Neuronal stem cell (in vitro differentiated cells): ENCODE measurements at regions not wholly inside any gene's neighbourhood (a gene's known extent, or its start where the extent isn't known, plus 50 kb on each side); places are given as distances from the start of the nearest gene placed in this dataset.

Experiments used
- DNase-seq: peaks from one replicate; pipeline ENCODE4 v3.0.0-alpha.2; 2013; ENCODE audit warnings: low spot score
- H2AFZ ChIP-seq: one replicate; pipeline ENCODE4 v1.6.1; 2013; ENCODE audit warnings: mild to moderate bottlenecking, low read length, inconsistent platforms
- H2AK5ac ChIP-seq: 2 replicates; pipeline ENCODE4 v1.6.1; 2013; ENCODE audit warnings: low read depth, mild to moderate bottlenecking, inconsistent platforms, low read length, moderate library complexity, mixed read lengths
- H2BK120ac ChIP-seq: 2 replicates; pipeline ENCODE4 v1.6.1; 2013; ENCODE audit warnings: low read depth, mild to moderate bottlenecking, inconsistent platforms, low read length, moderate library complexity, mixed read lengths
- H2BK12ac ChIP-seq: one replicate; pipeline ENCODE4 v1.6.1; 2013; ENCODE audit warnings: low read length, inconsistent platforms
- H2BK15ac ChIP-seq: 2 replicates; pipeline ENCODE4 v1.6.1; 2013; ENCODE audit warnings: mild to moderate bottlenecking, low read length, inconsistent platforms, mixed read lengths
- H2BK5ac ChIP-seq: one replicate; pipeline ENCODE4 v1.6.1; 2013; ENCODE audit warnings: inconsistent platforms, mild to moderate bottlenecking, low read length, moderate library complexity
- H3K14ac ChIP-seq: one replicate; pipeline ENCODE4 v1.6.1; 2013; ENCODE audit warnings: low read length, inconsistent platforms
- H3K18ac ChIP-seq: 2 replicates; pipeline ENCODE4 v1.6.1; 2013; ENCODE audit warnings: low read length, inconsistent platforms
- H3K23ac ChIP-seq: 2 replicates; pipeline ENCODE4 v1.6.1; 2013; ENCODE audit warnings: low read depth, mild to moderate bottlenecking, mixed read lengths, low read length, inconsistent platforms; ENCODE audit not compliant: poor library complexity
- H3K27ac ChIP-seq: replicated peaks from 3 replicates; pipeline ENCODE4 v1.5.1; 2013; ENCODE audit warnings: low read length, inconsistent platforms
- H3K27me3 ChIP-seq, 3 experiments: 2 replicates each; pipeline ENCODE4 v1.6.1; 2013; ENCODE audit warnings: low read length in 3 of 3, mild to moderate bottlenecking in 2 of 3, inconsistent platforms in 1 of 3, low read depth in 1 of 3, mixed read lengths in 1 of 3, moderate library complexity in 1 of 3; ENCODE audit not compliant: control insufficient read depth in 3 of 3, insufficient read depth in 3 of 3
- H3K36me3 ChIP-seq, 2 donors: replicated peaks in 1 of 2; 2 replicates each; pipeline ENCODE4 v1.6.1; 2013; ENCODE audit warnings: low read length in 2 of 2; ENCODE audit not compliant: control insufficient read depth in 2 of 2, insufficient read depth in 2 of 2
- H3K4ac ChIP-seq: 2 replicates; pipeline ENCODE4 v1.6.1; 2013; ENCODE audit warnings: inconsistent platforms, mild to moderate bottlenecking, low read length, moderate library complexity
- H3K4me1 ChIP-seq, 2 donors: 1 replicate in 1 of 2; 2 replicates in 1 of 2; pipeline ENCODE4 v1.6.1; 2013; ENCODE audit warnings: low read length in 2 of 2, low read depth in 1 of 2; ENCODE audit not compliant: control insufficient read depth in 2 of 2, insufficient read depth in 1 of 2
- H3K4me2 ChIP-seq: one replicate; pipeline ENCODE4 v1.6.1; 2013; ENCODE audit warnings: mild to moderate bottlenecking, low read length, inconsistent platforms; ENCODE audit not compliant: insufficient read depth, poor library complexity, severe bottlenecking
- H3K4me3 ChIP-seq, 2 donors: 2 replicates each; pipeline ENCODE4 v1.5.1; 2013; ENCODE audit warnings: low read length in 2 of 2, mild to moderate bottlenecking in 2 of 2, inconsistent platforms in 1 of 2, moderate library complexity in 1 of 2
- H3K79me1 ChIP-seq: one replicate; pipeline ENCODE4 v1.6.1; 2013; ENCODE audit warnings: low read depth, mild to moderate bottlenecking, inconsistent platforms, low read length, moderate library complexity
- H3K9ac ChIP-seq: one replicate; pipeline ENCODE4 v1.6.1; 2013; ENCODE audit warnings: mild to moderate bottlenecking, low read depth, low read length, inconsistent platforms; ENCODE audit not compliant: poor library complexity
- H3K9me3 ChIP-seq, 2 donors: replicated peaks in 1 of 2; 2 replicates each; pipeline versions ENCODE3 to v1.6.1; 2013; ENCODE audit warnings: low read length in 2 of 2, mild to moderate bottlenecking in 2 of 2, inconsistent platforms in 1 of 2, low read depth in 1 of 2, mixed read lengths in 1 of 2, moderate library complexity in 1 of 2; ENCODE audit not compliant: control insufficient read depth in 2 of 2, insufficient read depth in 1 of 2
- H4K8ac ChIP-seq: one replicate; pipeline ENCODE4 v1.6.1; 2013; ENCODE audit warnings: low read depth, mild to moderate bottlenecking, inconsistent platforms, low read length, moderate library complexity
- H4K91ac ChIP-seq: one replicate; pipeline ENCODE4 v1.6.1; 2013; ENCODE audit warnings: low read length, low read depth, mild to moderate bottlenecking, inconsistent platforms; ENCODE audit not compliant: poor library complexity
- WGBS, 2 donors: extraction: QIAGEN DNeasy Blood & Tissue Kit; methylation state at CpG; one replicate each; pipeline ENCODE4 v1.1.7; 2013; ENCODE audit warnings: missing lambda C conversion rate in 2 of 2, mixed read lengths in 1 of 2; ENCODE audit not compliant: insufficient read length in 2 of 2, insufficient replicate concordance in 1 of 2; ENCODE audit errors: extremely low coverage in 2 of 2; 5-methylcytosine and 5-hydroxymethylcytosine counted together

- H3K14ac ChIP-seq, result no peak overlapping the region
- no peak overlapping the region for H4K91ac ChIP-seq
- WGBS, 2 donors, result no CpG with 5 or more reads among the region's 9 CpGs
- no peak overlapping the region for H3K4me2 ChIP-seq
- H4K8ac ChIP-seq, result no peak overlapping the region
- no peak overlapping the region for H2BK5ac ChIP-seq
- no peak overlapping the region for H2AFZ ChIP-seq
- H2BK15ac ChIP-seq, result no peak overlapping the region
- peaks cover 7% of the 10 kb centered on the region for H3K79me1 ChIP-seq
- no peak overlapping the region for H3K4ac ChIP-seq
- H3K27me3 ChIP-seq, result no peaks in the 10 kb centered on the region
- no peaks in the 10 kb centered on the region for H3K36me3 ChIP-seq
- no peak overlapping the region for H3K9ac ChIP-seq
- no peak overlapping the region for H2BK120ac ChIP-seq
- peaks cover 7 to 8% of the 10 kb centered on the region in 2 donors for H3K4me1 ChIP-seq
- DNase-seq, result no peak
- H3K23ac ChIP-seq, result no peak overlapping the region
- H2AK5ac ChIP-seq, result no peak overlapping the region
- no peak overlapping the region for H3K27ac ChIP-seq
- H3K9me3 ChIP-seq, result peaks cover 0 to 6% of the 10 kb centered on the region in 2 donors
- H2BK12ac ChIP-seq, result no peak overlapping the region
- H3K18ac ChIP-seq, result peak overlapping the region; percentile 28
- H3K4me3 ChIP-seq, result no peak overlapping the region
Observed at GRCh38 chr21:31413698-31414097, 69.6 kb upstream of the TIAM1 start.

DNA sequence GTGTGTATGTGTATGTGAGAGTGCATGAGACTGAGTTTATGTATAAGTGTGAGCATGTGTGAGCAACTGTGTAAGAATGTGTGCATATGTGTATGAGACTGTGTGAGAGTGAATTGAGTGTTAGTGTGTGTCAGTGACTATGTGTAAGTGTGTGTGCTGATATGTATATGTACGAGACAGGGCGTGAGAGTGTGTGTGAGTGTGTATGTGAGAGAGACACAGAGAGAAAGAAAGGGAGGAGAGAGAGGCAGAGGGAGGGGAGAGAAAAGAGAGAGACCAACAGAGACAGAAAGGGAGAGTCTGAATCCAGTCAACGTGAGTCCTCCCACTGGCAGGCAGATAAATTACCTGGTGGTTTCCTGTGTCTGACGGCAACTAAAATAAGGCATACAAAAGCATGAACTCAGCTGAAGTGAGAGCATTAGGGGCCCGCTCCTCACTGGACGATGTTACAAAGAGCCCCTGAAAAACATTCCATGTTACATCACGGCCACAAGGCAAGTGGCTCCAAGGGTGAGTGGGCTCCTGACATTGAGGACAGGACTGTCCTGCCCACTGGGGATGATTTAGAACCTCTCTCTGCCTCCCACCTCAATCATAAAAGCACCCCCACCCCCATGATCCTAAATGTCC, 66.6 kb upstream of the TIAM1 start:
- no peak overlapping the region for H2BK12ac ChIP-seq
- DNase-seq, result no peak
- no peak overlapping the region for H2BK120ac ChIP-seq
- no peak overlapping the region for H2AK5ac ChIP-seq
- H3K23ac ChIP-seq, result no peak overlapping the region
- H3K4me1 ChIP-seq, result peaks cover 4 to 5% of the 10 kb centered on the region in 2 donors
- H3K4me3 ChIP-seq, result no peak overlapping the region
- H3K9ac ChIP-seq, result no peak overlapping the region
- no peak overlapping the region for H2BK15ac ChIP-seq
- no peaks in the 10 kb centered on the region for H3K36me3 ChIP-seq
- no peak overlapping the region for H3K4me2 ChIP-seq
- H2AFZ ChIP-seq, result no peak overlapping the region
- no peak overlapping the region for H4K91ac ChIP-seq
- H3K79me1 ChIP-seq, result peaks cover 7% of the 10 kb centered on the region
- peak overlapping the region; percentile 21 for H3K27ac ChIP-seq
- H4K8ac ChIP-seq, result no peak overlapping the region
- H3K18ac ChIP-seq, result no peak overlapping the region
- no peak overlapping the region for H3K14ac ChIP-seq
- no peak overlapping the region for H2BK5ac ChIP-seq
- peaks cover 0 to under 1% of the 10 kb centered on the region in 2 donors for H3K9me3 ChIP-seq
- H3K27me3 ChIP-seq, result no peaks in the 10 kb centered on the region
- 100% methylated on average over 2 of the region's 7 CpGs; no CpG with 5 or more reads in 1 of the 2 donors for WGBS, 2 donors
- H3K4ac ChIP-seq, result no peak overlapping the region

DNA sequence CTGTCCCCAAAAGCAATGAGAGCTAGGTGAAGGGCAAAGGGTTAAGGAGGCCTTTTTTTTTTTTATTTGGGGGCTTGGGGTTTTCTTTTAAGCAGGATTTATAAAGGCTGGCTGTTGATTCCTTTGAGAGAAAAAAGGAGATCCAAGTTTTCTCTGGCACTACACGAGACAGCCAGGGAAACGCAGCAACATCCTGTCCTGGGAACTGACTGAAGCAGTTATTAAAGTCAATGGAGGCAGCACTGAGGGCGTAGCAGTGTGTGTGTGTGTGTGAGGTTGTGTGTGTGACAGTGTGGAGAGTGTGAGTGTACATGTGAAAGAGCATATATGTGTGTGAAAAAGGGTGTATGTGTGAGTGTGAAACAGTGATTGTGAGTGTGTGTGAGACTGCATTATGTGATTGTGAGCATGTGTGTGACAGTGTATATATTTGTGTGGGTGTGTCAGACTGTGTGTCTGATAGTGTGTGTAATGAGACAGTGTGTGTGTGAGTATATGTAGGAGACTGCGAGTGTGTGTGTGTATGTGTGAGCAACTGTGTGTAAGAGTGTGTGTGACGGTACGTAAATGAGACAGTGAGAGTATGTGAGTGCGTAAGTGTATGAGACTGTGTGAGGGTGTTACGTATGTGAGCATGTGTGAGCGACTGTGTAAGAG, 65.9 kb upstream of the TIAM1 start:
- Histone ChIP-seq H2BK12ac (no peak overlapping the region), H3K23ac (no peak overlapping the region), H2BK15ac (no peak overlapping the region), H3K9ac (no peak overlapping the region), H3K9me3 (no peaks in the 10 kb centered on the region), H2AK5ac (no peak overlapping the region), H3K4me2 (no peak overlapping the region), H3K4ac (no peak overlapping the region), H2BK5ac (no peak overlapping the region), H3K27me3 (no peaks in the 10 kb centered on the region), H3K18ac (no peak overlapping the region), H3K79me1 (peaks cover 7% of the 10 kb centered on the region), H3K36me3 (no peaks in the 10 kb centered on the region), H3K14ac (no peak overlapping the region), H4K91ac (no peak overlapping the region), H2AFZ (no peak overlapping the region), H3K4me3 (no peak overlapping the region), H3K4me1 (peaks cover 4 to 5% of the 10 kb centered on the region in 2 donors), H4K8ac (no peak overlapping the region), H3K27ac (no peak overlapping the region), H2BK120ac (no peak overlapping the region)
- no peak for DNase-seq
- WGBS, 2 donors, result 100% methylated on average over 5 to 6 of the region's 9 CpGs

DNA sequence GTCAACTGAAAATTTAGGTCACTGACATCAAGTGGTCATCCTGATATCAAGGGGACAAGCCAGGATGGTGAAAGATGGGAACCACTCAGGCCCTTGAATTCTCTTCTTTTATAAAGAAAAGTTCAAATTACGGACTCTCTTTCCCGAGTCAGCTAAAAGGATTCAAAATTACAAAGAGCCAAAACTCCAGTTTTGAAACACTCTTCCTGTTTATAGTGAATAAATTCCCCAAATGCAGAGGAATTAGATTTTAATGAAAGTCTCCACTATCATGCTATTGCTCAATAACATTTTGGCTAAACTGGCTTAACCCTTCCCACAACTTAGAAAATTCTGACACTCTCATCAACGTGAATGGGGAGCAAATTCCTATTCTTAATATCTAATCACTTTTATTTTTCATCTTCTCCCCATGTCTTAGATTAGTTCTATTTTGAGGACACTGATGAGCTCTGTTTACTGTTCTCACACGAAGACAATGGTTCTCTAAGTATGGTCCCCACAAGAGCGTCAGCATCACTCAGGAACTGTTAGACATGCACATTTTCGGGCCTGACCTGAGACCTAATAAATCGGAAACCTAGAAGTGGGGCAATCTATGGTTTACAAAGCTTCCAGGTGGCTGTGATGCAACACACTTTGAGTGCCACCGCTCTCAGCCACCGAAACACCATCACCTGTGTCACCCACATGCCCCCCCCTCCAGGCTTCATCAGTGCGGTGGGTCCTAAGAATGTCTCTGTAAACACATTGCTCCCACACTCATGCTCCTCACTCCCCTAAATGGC, 64.4 kb upstream of the TIAM1 start:
- Histone ChIP-seq H3K36me3 (no peaks in the 10 kb centered on the region), H3K9me3 (no peaks in the 10 kb centered on the region)

More for the DNA sequence above, 64.4 kb upstream of the TIAM1 start:
- H3K23ac ChIP-seq, result no peak overlapping the region
- no peak overlapping the region for H2BK120ac ChIP-seq
- H3K4me2 ChIP-seq, result no peak overlapping the region
- no peak overlapping the region for H4K8ac ChIP-seq
- no peak overlapping the region for H2AFZ ChIP-seq
- H3K4me1 ChIP-seq, result peaks cover 4 to 5% of the 10 kb centered on the region in 2 donors
- DNase-seq, result no peak
- H3K9ac ChIP-seq, result no peak overlapping the region
- no peak overlapping the region for H3K14ac ChIP-seq
- no peak overlapping the region for H3K4ac ChIP-seq
- no CpG with 5 or more reads among the region's 10 CpGs for WGBS, 2 donors
- no peak overlapping the region for H2BK5ac ChIP-seq
- H2BK12ac ChIP-seq, result no peak overlapping the region
- peaks cover 4% of the 10 kb centered on the region for H3K79me1 ChIP-seq
- H3K27me3 ChIP-seq, result no peaks in the 10 kb centered on the region
- no peak overlapping the region for H2AK5ac ChIP-seq
- no peak overlapping the region for H2BK15ac ChIP-seq
- no peak overlapping the region for H4K91ac ChIP-seq
- H3K18ac ChIP-seq, result no peak overlapping the region
- H3K27ac ChIP-seq, result no peak overlapping the region
- H3K4me3 ChIP-seq, result no peak overlapping the region
